ENCODE measurements at regions not wholly inside any gene's neighbourhood (a gene's known extent, or its start where the extent isn't known, plus 50 kb on each side); places are given as distances from the start of the nearest gene placed in this dataset.

DNA sequence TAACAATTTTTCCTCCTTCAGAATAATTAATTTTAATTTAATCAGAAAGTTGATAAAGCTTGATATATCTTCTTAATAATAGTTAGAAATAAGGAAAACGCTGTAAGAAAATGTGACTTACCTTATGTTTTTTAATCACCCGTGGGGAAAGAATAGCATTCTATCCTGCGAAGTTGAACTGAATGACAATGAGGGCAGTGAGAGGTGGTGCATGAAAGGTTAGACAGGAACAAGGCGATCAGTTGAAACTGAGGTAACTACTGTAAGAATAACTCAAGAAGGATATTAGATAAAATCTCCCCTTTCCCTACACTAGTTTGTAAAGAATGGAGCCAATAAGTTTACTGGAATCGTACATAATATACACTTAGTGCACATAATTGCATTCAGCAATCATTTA is 655.0 kb upstream of the NCAM2 start:
- CTCF ChIA-PET, result no interaction called here
- Mint-ChIP-seq H3K9me3 (ENCODE audit: insufficient read depth) (peaks cover 15% of the 10 kb centered on the region), H3K27me3 (ENCODE audit: low read depth) (no peaks in the 10 kb centered on the region), H3K36me3 (ENCODE audit: low read depth) (no peaks in the 10 kb centered on the region), H3K4me1 (ENCODE audit: low read depth) (no peaks in the 10 kb centered on the region), H3K27ac (no peak overlapping the region), H3K4me3 (no peak overlapping the region)
- POLR2A ChIA-PET, result no interaction called here
- ATAC-seq, result no peak
- DNase-seq, result no peak

DNA sequence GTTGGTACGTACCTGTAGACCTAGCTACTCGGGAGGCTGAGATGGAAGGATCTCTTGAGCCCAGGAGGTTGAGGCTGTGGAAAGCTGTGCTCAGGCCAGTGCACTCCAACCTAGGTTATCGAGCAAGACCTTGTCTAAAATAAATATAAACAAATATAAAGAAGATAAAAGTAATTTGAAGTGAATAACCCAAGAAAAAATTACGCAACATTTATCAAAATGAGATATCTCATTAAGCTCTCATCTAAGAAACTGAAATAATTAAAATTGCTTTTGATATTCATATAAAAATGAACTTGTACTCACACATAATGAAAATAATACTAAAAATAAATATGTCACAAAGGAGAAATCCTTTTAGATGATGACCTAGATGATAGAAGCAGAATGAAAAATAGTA is 647.1 kb upstream of the NCAM2 start:
- POLR2A ChIA-PET, result no interaction called here
- Mint-ChIP-seq H3K9me3 (ENCODE audit: insufficient read depth) (peaks cover 17% of the 10 kb centered on the region), H3K27me3 (ENCODE audit: low read depth) (no peaks in the 10 kb centered on the region), H3K36me3 (ENCODE audit: low read depth) (no peaks in the 10 kb centered on the region), H3K4me1 (ENCODE audit: low read depth) (no peaks in the 10 kb centered on the region), H3K4me3 (no peak overlapping the region), H3K27ac (no peak overlapping the region)
- ATAC-seq (no peak), DNase-seq (no peak)
- CTCF ChIA-PET, result no interaction called here

DNA sequence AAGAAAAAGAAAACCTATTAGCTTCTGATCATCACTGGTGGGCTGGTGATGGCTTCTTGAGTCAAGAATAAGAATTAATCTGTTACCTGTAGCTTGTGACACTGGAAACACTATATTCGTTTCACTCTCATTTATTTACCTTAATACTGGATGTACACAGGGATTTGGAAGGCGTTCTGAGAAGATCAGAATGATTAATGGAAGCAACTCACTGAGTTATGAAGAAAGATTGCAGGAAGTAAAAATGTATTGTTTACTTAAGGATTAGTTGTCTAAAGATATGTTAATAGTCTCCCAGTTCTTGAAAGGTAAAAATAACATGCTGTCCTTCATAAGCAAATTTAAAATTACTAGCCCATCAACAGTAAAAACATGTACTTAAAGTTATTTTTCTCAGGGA is 644.9 kb upstream of the NCAM2 start:
- Mint-ChIP-seq H3K4me1 (ENCODE audit: low read depth) (no peaks in the 10 kb centered on the region), H3K27ac (no peak overlapping the region), H3K9me3 (ENCODE audit: insufficient read depth) (peaks cover 12% of the 10 kb centered on the region), H3K36me3 (ENCODE audit: low read depth) (no peaks in the 10 kb centered on the region), H3K4me3 (no peak overlapping the region), H3K27me3 (ENCODE audit: low read depth) (no peaks in the 10 kb centered on the region)
- ChIA-PET CTCF (no interaction called here), POLR2A (no interaction called here)
- DNase-seq, result no peak
- ATAC-seq, result no peak

GRCh38 chr21:20373031-20373430 is 625.2 kb upstream of the NCAM2 start:
- no peaks in the 10 kb centered on the region for H3K36me3 Mint-ChIP-seq (ENCODE audit: low read depth)
- no peaks in the 10 kb centered on the region for H3K4me1 Mint-ChIP-seq (ENCODE audit: low read depth)
- peaks cover 17% of the 10 kb centered on the region for H3K9me3 Mint-ChIP-seq (ENCODE audit: insufficient read depth)
- ATAC-seq (no peak), DNase-seq (no peak)
- POLR2A ChIA-PET, result no interaction called here
- no peak overlapping the region for H3K27ac Mint-ChIP-seq
- CTCF ChIA-PET, result no interaction called here
- no peak overlapping the region for H3K4me3 Mint-ChIP-seq
- H3K27me3 Mint-ChIP-seq (ENCODE audit: low read depth), result no peaks in the 10 kb centered on the region

DNA sequence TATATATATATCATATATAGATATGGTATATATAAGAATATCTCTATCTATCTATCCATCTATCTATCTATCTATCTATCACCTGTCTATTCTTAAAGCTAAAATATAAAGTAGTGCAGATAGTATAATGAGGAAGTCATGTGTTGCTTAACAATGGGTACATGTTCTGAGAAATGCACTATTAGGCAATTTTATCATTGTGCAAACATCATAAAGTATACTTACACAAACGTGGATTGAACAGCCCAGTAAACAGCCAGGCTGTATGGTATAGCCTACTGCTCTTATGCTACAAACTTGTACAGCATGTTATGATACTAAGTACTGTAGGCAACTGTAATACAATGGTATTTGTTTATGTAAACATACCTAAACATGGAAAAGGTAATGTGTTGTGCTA is 621.0 kb upstream of the NCAM2 start:
- DNase-seq (no peak), ATAC-seq (no peak)
- Mint-ChIP-seq H3K4me3 (no peak overlapping the region), H3K36me3 (ENCODE audit: low read depth) (no peaks in the 10 kb centered on the region), H3K27ac (no peak overlapping the region), H3K4me1 (ENCODE audit: low read depth) (no peaks in the 10 kb centered on the region), H3K27me3 (ENCODE audit: low read depth) (no peaks in the 10 kb centered on the region), H3K9me3 (ENCODE audit: insufficient read depth) (peaks cover 16% of the 10 kb centered on the region)
- POLR2A ChIA-PET, result no interaction called here
- CTCF ChIA-PET, result no interaction called here

- ChIA-PET POLR2A (no interaction called here), CTCF (no interaction called here)
- DNase-seq, result no peak
- no peak for ATAC-seq
- Mint-ChIP-seq H3K36me3 (ENCODE audit: low read depth) (no peaks in the 10 kb centered on the region), H3K9me3 (ENCODE audit: insufficient read depth) (peaks cover 33% of the 10 kb centered on the region), H3K27ac (no peak overlapping the region), H3K4me3 (no peak overlapping the region), H3K27me3 (ENCODE audit: low read depth) (no peaks in the 10 kb centered on the region), H3K4me1 (ENCODE audit: low read depth) (no peaks in the 10 kb centered on the region)
These were observed 609.8 kb upstream of the NCAM2 start for GRCh38 chr21:20388400-20388799.

- DNase-seq (no peak), ATAC-seq (no peak)
- ChIA-PET POLR2A (no interaction called here), CTCF (no interaction called here)
- no peak overlapping the region for H3K27ac Mint-ChIP-seq
- H3K4me1 Mint-ChIP-seq (ENCODE audit: low read depth), result no peaks in the 10 kb centered on the region
- H3K9me3 Mint-ChIP-seq (ENCODE audit: insufficient read depth), result peaks cover 32% of the 10 kb centered on the region
- no peaks in the 10 kb centered on the region for H3K27me3 Mint-ChIP-seq (ENCODE audit: low read depth)
- no peaks in the 10 kb centered on the region for H3K36me3 Mint-ChIP-seq (ENCODE audit: low read depth)
- H3K4me3 Mint-ChIP-seq, result no peak overlapping the region
These were observed 601.4 kb upstream of the NCAM2 start for GRCh38 chr21:20396798-20397197.

DNA sequence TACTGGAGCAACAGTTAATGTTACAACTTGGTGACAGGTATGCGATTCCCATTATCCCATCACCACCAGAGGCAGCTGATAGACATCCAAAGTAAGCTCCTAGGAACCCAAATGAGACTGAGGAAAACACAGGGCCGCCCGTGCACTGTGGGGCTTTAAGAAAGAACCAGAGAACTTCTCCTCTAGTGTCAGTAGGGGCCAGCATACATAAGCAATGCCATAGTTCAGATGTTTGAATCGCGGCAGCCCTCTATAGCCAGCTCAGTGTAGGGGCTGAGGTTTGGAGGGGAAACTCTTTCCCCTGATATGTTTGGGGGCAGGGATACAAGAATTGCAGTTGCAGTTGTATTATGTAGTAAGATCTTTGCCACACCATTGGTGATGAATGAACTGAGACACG is 593.3 kb upstream of the NCAM2 start:
- POLR2A ChIA-PET, result no interaction called here

GRCh38 chr21:20418353-20418752 is 579.9 kb upstream of the NCAM2 start:
- H3K9me3 Mint-ChIP-seq (ENCODE audit: insufficient read depth), result peaks cover 28% of the 10 kb centered on the region
- ATAC-seq (no peak), DNase-seq (no peak)
- H3K27me3 Mint-ChIP-seq (ENCODE audit: low read depth), result no peaks in the 10 kb centered on the region
- ChIA-PET POLR2A (no interaction called here), CTCF (no interaction called here)
- no peak overlapping the region for H3K4me3 Mint-ChIP-seq
- H3K36me3 Mint-ChIP-seq (ENCODE audit: low read depth), result no peaks in the 10 kb centered on the region
- no peak overlapping the region for H3K27ac Mint-ChIP-seq
- H3K4me1 Mint-ChIP-seq (ENCODE audit: low read depth), result no peaks in the 10 kb centered on the region

More for the DNA sequence above, 593.3 kb upstream of the NCAM2 start:
- Mint-ChIP-seq H3K4me1 (ENCODE audit: low read depth) (no peaks in the 10 kb centered on the region), H3K36me3 (ENCODE audit: low read depth) (no peaks in the 10 kb centered on the region), H3K27me3 (ENCODE audit: low read depth) (no peaks in the 10 kb centered on the region), H3K9me3 (ENCODE audit: insufficient read depth) (peaks cover 36% of the 10 kb centered on the region), H3K27ac (no peak overlapping the region), H3K4me3 (no peak overlapping the region)
- CTCF ChIA-PET, result no interaction called here
- no peak for ATAC-seq
- no peak for DNase-seq

- no peak overlapping the region for H3K27ac Mint-ChIP-seq
- POLR2A ChIA-PET, result no interaction called here
- no peaks in the 10 kb centered on the region for H3K36me3 Mint-ChIP-seq (ENCODE audit: low read depth)
- H3K27me3 Mint-ChIP-seq (ENCODE audit: low read depth), result no peaks in the 10 kb centered on the region
- ATAC-seq (no peak), DNase-seq (no peak)
- peaks cover 16% of the 10 kb centered on the region for H3K9me3 Mint-ChIP-seq (ENCODE audit: insufficient read depth)
- H3K4me1 Mint-ChIP-seq (ENCODE audit: low read depth), result no peaks in the 10 kb centered on the region
- CTCF ChIA-PET, result no interaction called here
- no peak overlapping the region for H3K4me3 Mint-ChIP-seq
These were observed 578.4 kb upstream of the NCAM2 start for GRCh38 chr21:20419772-20420171.

DNA sequence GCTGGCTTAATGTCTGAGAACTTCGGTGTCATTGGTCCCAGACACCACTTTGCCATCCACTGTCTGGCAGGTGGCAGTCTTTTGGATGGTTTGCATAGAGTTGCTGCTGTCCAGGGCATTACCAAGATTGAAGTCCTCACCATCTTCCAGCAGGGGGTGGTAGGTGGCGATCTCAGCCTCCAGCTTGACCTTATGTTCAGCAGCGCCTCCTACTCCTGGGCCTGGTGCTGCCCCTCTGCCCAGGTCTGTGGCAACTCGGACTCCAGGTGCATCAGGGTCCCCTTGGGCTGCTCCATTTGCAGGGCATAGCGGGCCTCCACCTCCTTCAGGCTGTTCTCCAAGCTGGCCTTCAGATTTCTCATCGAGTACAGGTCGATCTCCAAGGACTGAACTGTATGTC is 573.3 kb upstream of the NCAM2 start:
- CTCF ChIA-PET, result no interaction called here
- Mint-ChIP-seq H3K4me3 (no peak overlapping the region), H3K27ac (no peak overlapping the region), H3K27me3 (ENCODE audit: low read depth) (no peaks in the 10 kb centered on the region), H3K36me3 (ENCODE audit: low read depth) (no peaks in the 10 kb centered on the region), H3K4me1 (ENCODE audit: low read depth) (no peaks in the 10 kb centered on the region), H3K9me3 (ENCODE audit: insufficient read depth) (peaks cover 11% of the 10 kb centered on the region)
- POLR2A ChIA-PET, result no interaction called here
- ATAC-seq (no peak), DNase-seq (no peak)

GRCh38 chr21:20425856-20426255 is 572.4 kb upstream of the NCAM2 start:
- ATAC-seq (no peak), DNase-seq (no peak)
- POLR2A ChIA-PET, result no interaction called here
- CTCF ChIA-PET, result no interaction called here
- Mint-ChIP-seq H3K27ac (no peak overlapping the region), H3K4me3 (no peak overlapping the region), H3K27me3 (ENCODE audit: low read depth) (no peaks in the 10 kb centered on the region), H3K36me3 (ENCODE audit: low read depth) (no peaks in the 10 kb centered on the region), H3K4me1 (ENCODE audit: low read depth) (no peaks in the 10 kb centered on the region), H3K9me3 (ENCODE audit: insufficient read depth) (peaks cover 4% of the 10 kb centered on the region)

DNA sequence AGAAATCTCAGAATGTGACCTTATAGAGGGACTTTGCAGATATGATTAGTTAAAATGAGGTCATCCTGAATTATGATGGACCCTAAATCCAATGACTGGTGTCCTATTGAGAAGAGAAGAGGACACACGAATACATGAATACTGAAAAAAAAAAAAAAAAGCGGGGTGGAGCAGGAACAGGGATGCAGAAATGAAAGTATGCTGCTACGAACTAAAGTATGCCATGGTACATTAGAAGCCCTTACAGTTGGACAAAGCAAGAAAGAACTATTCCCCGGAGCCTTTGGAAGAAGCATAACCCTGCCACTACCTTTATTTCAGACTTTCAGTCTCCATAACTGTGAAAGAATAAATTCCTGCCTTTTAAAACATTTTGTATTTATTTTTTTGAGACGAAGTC is 557.9 kb upstream of the NCAM2 start:
- H3K36me3 Mint-ChIP-seq (ENCODE audit: low read depth), result no peaks in the 10 kb centered on the region
- H3K9me3 Mint-ChIP-seq (ENCODE audit: insufficient read depth), result peaks cover 24% of the 10 kb centered on the region
- DNase-seq (no peak), ATAC-seq (no peak)
- H3K27me3 Mint-ChIP-seq (ENCODE audit: low read depth), result no peaks in the 10 kb centered on the region
- CTCF ChIA-PET, result no interaction called here
- no peak overlapping the region for H3K4me3 Mint-ChIP-seq
- POLR2A ChIA-PET, result no interaction called here
- no peaks in the 10 kb centered on the region for H3K4me1 Mint-ChIP-seq (ENCODE audit: low read depth)
- no peak overlapping the region for H3K27ac Mint-ChIP-seq
